Neural crest cell (in vitro differentiated cells): ENCODE measurements at regions not wholly inside any gene's neighbourhood (a gene's known extent, or its start where the extent isn't known, plus 50 kb on each side); places are given as distances from the start of the nearest gene placed in this dataset.

Experiments
- DNase-seq: peaks from one replicate; pipeline ENCODE4 v3.0.0; 2021; ENCODE audit warnings: low read depth, mixed read lengths, low spot score
- H3K27ac Mint-ChIP-seq: one replicate; pipeline ENCODE4 v1.8.0; 2021; ENCODE audit warnings: mild to moderate bottlenecking, mixed read lengths; ENCODE audit not compliant: unreplicated experiment
- H3K27me3 Mint-ChIP-seq: 2 replicates; pipeline ENCODE4 v1.8.0; 2021; ENCODE audit warnings: low read depth, mild to moderate bottlenecking, mixed read lengths
- H3K36me3 Mint-ChIP-seq: 2 replicates; pipeline ENCODE4 v1.8.0; 2021; ENCODE audit warnings: low read depth, mild to moderate bottlenecking, mixed read lengths
- H3K4me1 Mint-ChIP-seq: 2 replicates; pipeline ENCODE4 v1.8.0; 2021; ENCODE audit warnings: mixed read lengths
- H3K4me3 Mint-ChIP-seq: one replicate; pipeline ENCODE4 v1.8.0; 2021; ENCODE audit warnings: mild to moderate bottlenecking, mixed read lengths
- H3K9me3 Mint-ChIP-seq: 2 replicates; pipeline ENCODE4 v1.8.0; 2021; ENCODE audit warnings: mixed read lengths
- CTCF ChIP-seq: fragments of 200-600 bp; sonication (generic); conservative IDR thresholded peaks from 2 replicates; pipeline ENCODE4 v1.5.0; 2021; ENCODE audit warnings: antibody characterized with exemption, mild to moderate bottlenecking

- DNase-seq = no peak
- no peak overlapping the region for H3K27ac Mint-ChIP-seq
These were observed 99.6 kb upstream of the HMGCLL1 start for GRCh38 chr6:55678330-55679224.

GRCh38 chr6:55676736-55677135 is 97.7 kb upstream of the HMGCLL1 start:
- Mint-ChIP-seq H3K36me3 (peaks cover under 1% of the 10 kb centered on the region), H3K4me1 (peaks cover 27% of the 10 kb centered on the region), H3K9me3 (peaks cover under 1% of the 10 kb centered on the region), H3K4me3 (no peak overlapping the region), H3K27ac (no peak overlapping the region), H3K27me3 (no peaks in the 10 kb centered on the region)
- TF ChIP-seq CTCF = no peak
- no peak for DNase-seq

More at GRCh38 chr6:55678330-55679224, 99.6 kb upstream of the HMGCLL1 start:
- no peak for TF ChIP-seq CTCF
- Mint-ChIP-seq H3K4me3 (no peak overlapping the region), H3K4me1 (peaks cover 31% of the 10 kb centered on the region), H3K36me3 (peaks cover 3% of the 10 kb centered on the region), H3K9me3 (peaks cover 3% of the 10 kb centered on the region), H3K27me3 (no peaks in the 10 kb centered on the region)

GRCh38 chr6:55675941-55676340 is 96.9 kb upstream of the HMGCLL1 start:
- Mint-ChIP-seq H3K36me3 (no peaks in the 10 kb centered on the region), H3K27me3 (no peaks in the 10 kb centered on the region), H3K4me3 (no peak overlapping the region), H3K4me1 (peaks cover 33% of the 10 kb centered on the region), H3K9me3 (no peaks in the 10 kb centered on the region), H3K27ac (no peak overlapping the region)
- DNase-seq = no peak
- TF ChIP-seq CTCF = no peak

- H3K4me1 Mint-ChIP-seq = peaks cover 31% of the 10 kb centered on the region
- no peaks in the 10 kb centered on the region for H3K9me3 Mint-ChIP-seq
- H3K36me3 Mint-ChIP-seq = no peaks in the 10 kb centered on the region
- no peak for TF ChIP-seq CTCF
- H3K27me3 Mint-ChIP-seq = no peaks in the 10 kb centered on the region
- H3K4me3 Mint-ChIP-seq = no peak overlapping the region
- DNase-seq = no peak
- no peak overlapping the region for H3K27ac Mint-ChIP-seq
These were observed 95.7 kb upstream of the HMGCLL1 start for GRCh38 chr6:55674672-55675071.

- H3K9me3 Mint-ChIP-seq = no peaks in the 10 kb centered on the region
- H3K4me1 Mint-ChIP-seq = peaks cover 17% of the 10 kb centered on the region
- no peaks in the 10 kb centered on the region for H3K27me3 Mint-ChIP-seq
- H3K4me3 Mint-ChIP-seq = no peak overlapping the region
- H3K36me3 Mint-ChIP-seq = no peaks in the 10 kb centered on the region
- no peak for DNase-seq
- H3K27ac Mint-ChIP-seq = no peak overlapping the region
- no peak for TF ChIP-seq CTCF
These were observed 91.9 kb upstream of the HMGCLL1 start for GRCh38 chr6:55670850-55671413.
